Lower leg skin (tissue), 3 donors: ENCODE measurements at regions not wholly inside any gene's neighbourhood (a gene's known extent, or its start where the extent isn't known, plus 50 kb on each side); places are given as distances from the start of the nearest gene placed in this dataset.

Experiments used
- POLR2A ChIP-seq, 2 donors: fragments of 450-650 bp; IDR thresholded peaks; one replicate each; pipeline ENCODE4 v1.6.1; 2016 to 2017; ENCODE audit warnings: antibody characterized with exemption in 2 of 2, mild to moderate bottlenecking in 1 of 2, moderate library complexity in 1 of 2
- TF ChIP-seq, protein P1 (sequence below), 3 donors: fragments of 450-650 bp; IDR thresholded peaks; one replicate each; pipeline ENCODE4 v1.5.1; 2016; ENCODE audit warnings: antibody characterized with exemption in 3 of 3, mild to moderate bottlenecking in 3 of 3, moderate library complexity in 2 of 3

DNA sequence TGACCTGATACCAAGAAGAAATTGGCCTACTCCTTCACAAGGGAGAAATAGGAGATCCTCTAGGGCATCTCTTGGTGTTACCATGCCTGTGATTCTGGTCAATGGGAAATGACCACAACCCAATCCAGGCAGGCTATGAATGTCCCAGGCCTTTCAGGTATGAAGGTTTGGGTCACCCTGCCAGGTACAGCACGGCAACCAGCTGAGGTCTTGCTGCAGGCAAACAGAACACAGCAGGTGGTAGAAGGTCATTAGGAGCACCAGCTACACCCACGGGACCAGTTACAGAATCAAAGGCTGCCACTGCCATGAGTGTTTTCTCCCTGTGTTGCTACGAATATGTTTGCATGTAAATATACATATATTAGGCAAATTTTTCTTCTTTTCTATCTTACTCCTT is 202.3 kb downstream of the ERMARD start:
- TF ChIP-seq, protein P1, sequence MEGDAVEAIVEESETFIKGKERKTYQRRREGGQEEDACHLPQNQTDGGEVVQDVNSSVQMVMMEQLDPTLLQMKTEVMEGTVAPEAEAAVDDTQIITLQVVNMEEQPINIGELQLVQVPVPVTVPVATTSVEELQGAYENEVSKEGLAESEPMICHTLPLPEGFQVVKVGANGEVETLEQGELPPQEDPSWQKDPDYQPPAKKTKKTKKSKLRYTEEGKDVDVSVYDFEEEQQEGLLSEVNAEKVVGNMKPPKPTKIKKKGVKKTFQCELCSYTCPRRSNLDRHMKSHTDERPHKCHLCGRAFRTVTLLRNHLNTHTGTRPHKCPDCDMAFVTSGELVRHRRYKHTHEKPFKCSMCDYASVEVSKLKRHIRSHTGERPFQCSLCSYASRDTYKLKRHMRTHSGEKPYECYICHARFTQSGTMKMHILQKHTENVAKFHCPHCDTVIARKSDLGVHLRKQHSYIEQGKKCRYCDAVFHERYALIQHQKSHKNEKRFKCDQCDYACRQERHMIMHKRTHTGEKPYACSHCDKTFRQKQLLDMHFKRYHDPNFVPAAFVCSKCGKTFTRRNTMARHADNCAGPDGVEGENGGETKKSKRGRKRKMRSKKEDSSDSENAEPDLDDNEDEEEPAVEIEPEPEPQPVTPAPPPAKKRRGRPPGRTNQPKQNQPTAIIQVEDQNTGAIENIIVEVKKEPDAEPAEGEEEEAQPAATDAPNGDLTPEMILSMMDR (IDR thresholded peaks at IDR 0.05) = no peak
- TF ChIP-seq POLR2A (IDR thresholded peaks at IDR 0.05) = no peak
